ENCODE measurements at regions not wholly inside any gene's neighbourhood (a gene's known extent, or its start where the extent isn't known, plus 50 kb on each side); places are given as distances from the start of the nearest gene placed in this dataset.

GRCh38 chr15:39202641-39203040, 378.2 kb upstream of the THBS1 start:
- TF ChIP-seq POLR2A (IDR thresholded peaks at IDR 0.05; ENCODE audit: low read depth, low read length) (no peak), POLR2AphosphoS5 (IDR thresholded peaks at IDR 0.05; ENCODE audit: low read depth, low read length) (no peak), POU2F2 (IDR thresholded peaks at IDR 0.05; ENCODE audit: low read depth, low read length) (no peak), TAF1 (IDR thresholded peaks at IDR 0.05; ENCODE audit: low read depth, low read length) (no peak), SPI1 (IDR thresholded peaks at IDR 0.05; ENCODE audit: low read depth, low read length) (no peak)
